ENCODE measurements at regions not wholly inside any gene's neighbourhood (a gene's known extent, or its start where the extent isn't known, plus 50 kb on each side); places are given as distances from the start of the nearest gene placed in this dataset.

DNA sequence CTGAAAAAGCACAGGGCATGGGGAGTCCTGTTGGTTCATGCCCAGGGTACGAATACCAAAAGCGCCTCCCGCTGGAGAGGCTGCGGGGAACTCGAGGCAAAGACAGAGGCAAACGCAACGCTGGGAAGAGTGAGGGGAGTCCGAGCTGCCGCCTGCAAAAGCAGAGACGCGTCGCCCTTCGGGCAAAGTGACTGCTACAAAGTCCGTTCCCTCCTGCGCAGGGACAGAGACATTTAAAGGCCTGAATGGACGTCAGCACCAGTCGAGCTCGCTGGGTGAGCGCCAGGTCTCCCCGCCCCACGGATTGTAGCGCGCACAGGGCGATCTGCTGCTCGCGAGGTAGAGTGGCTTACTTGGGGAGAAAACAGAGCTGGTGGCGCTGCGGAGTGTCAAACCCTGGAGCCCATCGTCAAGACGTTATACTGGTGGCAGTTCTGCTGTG is 732.8 kb downstream of the ZWINT start:
- TF ChIP-seq EZH2 (IDR thresholded peaks at IDR 0.05; ENCODE audit: low read length) = peak; percentile 60
- TF ChIP-seq, protein P1, sequence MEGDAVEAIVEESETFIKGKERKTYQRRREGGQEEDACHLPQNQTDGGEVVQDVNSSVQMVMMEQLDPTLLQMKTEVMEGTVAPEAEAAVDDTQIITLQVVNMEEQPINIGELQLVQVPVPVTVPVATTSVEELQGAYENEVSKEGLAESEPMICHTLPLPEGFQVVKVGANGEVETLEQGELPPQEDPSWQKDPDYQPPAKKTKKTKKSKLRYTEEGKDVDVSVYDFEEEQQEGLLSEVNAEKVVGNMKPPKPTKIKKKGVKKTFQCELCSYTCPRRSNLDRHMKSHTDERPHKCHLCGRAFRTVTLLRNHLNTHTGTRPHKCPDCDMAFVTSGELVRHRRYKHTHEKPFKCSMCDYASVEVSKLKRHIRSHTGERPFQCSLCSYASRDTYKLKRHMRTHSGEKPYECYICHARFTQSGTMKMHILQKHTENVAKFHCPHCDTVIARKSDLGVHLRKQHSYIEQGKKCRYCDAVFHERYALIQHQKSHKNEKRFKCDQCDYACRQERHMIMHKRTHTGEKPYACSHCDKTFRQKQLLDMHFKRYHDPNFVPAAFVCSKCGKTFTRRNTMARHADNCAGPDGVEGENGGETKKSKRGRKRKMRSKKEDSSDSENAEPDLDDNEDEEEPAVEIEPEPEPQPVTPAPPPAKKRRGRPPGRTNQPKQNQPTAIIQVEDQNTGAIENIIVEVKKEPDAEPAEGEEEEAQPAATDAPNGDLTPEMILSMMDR (optimal IDR thresholded peaks at IDR 0.05 in 1 of 3, IDR thresholded peaks at IDR 0.05 in 1 of 3, conservative IDR thresholded peaks at IDR 0.05 in 1 of 3; ENCODE audit: extremely low read depth in 1 of 3, insufficient read depth in 2 of 3, low read length in 3 of 3) = no peak
